HCT116 (cell line): ENCODE measurements at regions not wholly inside any gene's neighbourhood (a gene's known extent, or its start where the extent isn't known, plus 50 kb on each side); places are given as distances from the start of the nearest gene placed in this dataset.

ENCODE experiments used
- ATAC-seq: fragments of 200-7000 bp; cut with Tn5 transposase; 2 replicates; pipeline ENCODE4 v1.9.1; 2020; ENCODE audit warnings: mild to moderate bottlenecking, moderate library complexity
- BruUV-seq: library from RNA; stranded (reverse); fragments of 400-500 nt; replicated peaks from 2 replicates; lab custom pipeline; 2021; lab: Mats Ljungman, UMichigan
- CTCF ChIA-PET: fragments of 300-600 bp; sonication (Branson Sonifier 250); formaldehyde crosslinking; loops from one replicate; lab custom pipeline; 2021; ENCODE audit warnings: antibody characterized with exemption; lab: Charles Lee
- POLR2A ChIA-PET: fragments of 300-600, 350-600 bp; sonication (Branson Sonifier 250); formaldehyde crosslinking; loops from one replicate; lab custom pipeline; 2021; ENCODE audit warnings: antibody characterized with exemption; lab: Charles Lee
- RAD21 ChIA-PET, 2 experiments: fragments of 300-600 bp; sonication (Branson Sonifier 250); formaldehyde crosslinking; loops; one replicate each; lab custom pipeline; 2023; ENCODE audit warnings: low total read pairs in 2 of 2; ENCODE audit not compliant: uncharacterized antibody in 2 of 2, unreplicated experiment in 2 of 2, low non-redundant PET in 1 of 2; lab: Charles Lee
- DNase-seq: peaks from one replicate; pipeline ENCODE4 v3.0.0-alpha.2; 2010; ENCODE audit warnings: low read depth, low spot score
- H2AFZ ChIP-seq: fragments of 200-600 bp; shearing (Covaris generic), sonication (generic); 2 replicates; pipeline ENCODE4 v1.6.1; 2017; ENCODE audit warnings: low read depth, mixed run types, mixed read lengths, antibody characterized with exemption, low read length; ENCODE audit not compliant: poor library complexity, severe bottlenecking
- H3K27ac ChIP-seq: 2 replicates; pipeline ENCODE4 v1.5.1; 2012; ENCODE audit warnings: low read depth, low read length
- H3K27me3 ChIP-seq: fragments of 200-600 bp; sonication (generic); 2 replicates; pipeline ENCODE4 v1.6.1; 2016; ENCODE audit warnings: mixed run types, low read length, mixed read lengths; ENCODE audit not compliant: insufficient read depth
- H3K36me3 ChIP-seq, 2 experiments: fragments of 200-500 bp in 1 of 2; fragments of 200-600 bp in 1 of 2; sonication (Bioruptor generic) in 1 of 2; sonication (generic) in 1 of 2; 2 replicates each; pipeline versions ENCODE4 v1.5.1 to v1.6.1; 2014 to 2016; ENCODE audit warnings: low read length in 2 of 2, inconsistent platforms in 1 of 2, mixed read lengths in 1 of 2, mixed run types in 1 of 2; ENCODE audit not compliant: insufficient read depth in 2 of 2, control insufficient read depth in 1 of 2
- H3K4me1 ChIP-seq, 2 experiments: fragments of 200-600 bp in 1 of 2; sonication (generic) in 1 of 2; 2 replicates each; pipeline versions ENCODE4 v1.5.1 to v1.6.1; 2012 to 2017; ENCODE audit warnings: low read length in 2 of 2, inconsistent platforms in 1 of 2, mild to moderate bottlenecking in 1 of 2, mixed read lengths in 1 of 2, mixed run types in 1 of 2, moderate library complexity in 1 of 2; ENCODE audit not compliant: insufficient read depth in 2 of 2, control insufficient read depth in 1 of 2
- H3K4me2 ChIP-seq: fragments of 200-600 bp; sonication (generic); 2 replicates; pipeline ENCODE4 v1.6.1; 2017; ENCODE audit warnings: mixed run types, low read length, mixed read lengths
- H3K4me3 ChIP-seq, 2 experiments: fragments of 200-600 bp in 1 of 2; sonication (generic) in 1 of 2; replicated peaks in 1 of 2; 2 replicates each; pipeline ENCODE4 v1.5.1; 2011 to 2016; ENCODE audit warnings: low read length in 2 of 2, control low read depth in 1 of 2, low read depth in 1 of 2, mild to moderate bottlenecking in 1 of 2, mixed read lengths in 1 of 2, mixed run types in 1 of 2
- H3K79me2 ChIP-seq: fragments of 200-600 bp; sonication (generic); 2 replicates; pipeline ENCODE4 v1.6.1; 2017; ENCODE audit warnings: mild to moderate bottlenecking, mixed run types, low read length, moderate library complexity, mixed read lengths; ENCODE audit not compliant: insufficient read depth
- H3K9ac ChIP-seq: fragments of 200-600 bp; sonication (generic); 2 replicates; pipeline ENCODE4 v1.6.1; 2016; ENCODE audit warnings: low read length, mixed read lengths
- H3K9me2 ChIP-seq: fragments of 200-600 bp; sonication (generic), shearing (Covaris generic); 2 replicates; pipeline ENCODE4 v1.6.1; 2017; ENCODE audit warnings: mixed run types, mild to moderate bottlenecking, moderate library complexity; ENCODE audit not compliant: insufficient read depth
- H3K9me3 ChIP-seq, 2 experiments: fragments of 200-500 bp in 1 of 2; fragments of 200-600 bp in 1 of 2; sonication (Bioruptor generic) in 1 of 2; sonication (generic) in 1 of 2; 2 replicates each; pipeline ENCODE4 v1.6.1; 2014 to 2017; ENCODE audit warnings: low read length in 2 of 2, mixed read lengths in 2 of 2, inconsistent platforms in 1 of 2, low read depth in 1 of 2, mild to moderate bottlenecking in 1 of 2, mixed run types in 1 of 2, moderate library complexity in 1 of 2; ENCODE audit not compliant: control insufficient read depth in 1 of 2, insufficient read depth in 1 of 2
- H4K20me1 ChIP-seq: fragments of 200-600 bp; sonication (generic), shearing (Covaris generic); 2 replicates; pipeline ENCODE4 v1.6.1; 2017; ENCODE audit warnings: mixed run types, mild to moderate bottlenecking, moderate library complexity; ENCODE audit not compliant: insufficient read depth
- CBX3 ChIP-seq: IDR thresholded peaks from 2 replicates; pipeline ENCODE4 v1.6.1; 2012; ENCODE audit warnings: low read depth
- CEBPB ChIP-seq: IDR thresholded peaks from 2 replicates; pipeline ENCODE4 v1.6.1; 2012; ENCODE audit warnings: low read depth
- EGR1 ChIP-seq: IDR thresholded peaks from 2 replicates; pipeline ENCODE4 v1.6.1; 2012; ENCODE audit warnings: low read depth
- EZH2phosphoT487 ChIP-seq: fragments of 200-600 bp; IDR thresholded peaks from 2 replicates; pipeline ENCODE4 v1.6.1; 2018; ENCODE audit warnings: antibody characterized with exemption, borderline replicate concordance
- FOSL1 ChIP-seq: IDR thresholded peaks from 2 replicates; pipeline ENCODE4 v1.6.1; 2012; ENCODE audit warnings: low read depth
- JUND ChIP-seq: IDR thresholded peaks from 2 replicates; pipeline ENCODE4 v1.6.1; 2012
- POLR2A ChIP-seq: IDR thresholded peaks from 2 replicates; pipeline ENCODE4 v1.7.0; 2011; ENCODE audit warnings: borderline replicate concordance; ENCODE audit not compliant: insufficient read depth, insufficient read length; ENCODE audit errors: extremely low read depth
- POLR2AphosphoS5 ChIP-seq: IDR thresholded peaks from 2 replicates; pipeline ENCODE4 v1.6.1; 2011; ENCODE audit warnings: mild to moderate bottlenecking, low read depth, low read length, moderate library complexity
- RAD21 ChIP-seq: IDR thresholded peaks from 2 replicates; pipeline ENCODE4 v1.6.1; 2012; ENCODE audit warnings: low read depth, mild to moderate bottlenecking
- SIN3A ChIP-seq: IDR thresholded peaks from 2 replicates; pipeline ENCODE4 v1.6.1; 2012; ENCODE audit warnings: low read depth
- SP1 ChIP-seq: IDR thresholded peaks from 2 replicates; pipeline ENCODE4 v1.6.1; 2012; ENCODE audit warnings: low read depth
- ZFX ChIP-seq: fragments of 450-650 bp; IDR thresholded peaks from 2 replicates; pipeline ENCODE4 v1.6.1; 2017
- ZNF274 ChIP-seq: fragments of 200-500 bp; sonication (Bioruptor generic); IDR thresholded peaks from 2 replicates; pipeline ENCODE4 v1.6.1; 2014; ENCODE audit warnings: mild to moderate bottlenecking, low read depth, low read length, inconsistent platforms
- intact Hi-C: fragments of 100-400 bp; cut with micrococcal nuclease; formaldehyde crosslinking; loops from 2 replicates; pipeline ENCODE4 v1.10.0; 2022
- TF ChIP-seq, protein P1 (sequence below): IDR thresholded peaks from 2 replicates; pipeline ENCODE4 v1.6.1; 2012
- TF ChIP-seq, protein P2 (sequence below), 3 experiments: fragments of 200-600 bp in 1 of 3; sonication (generic) in 1 of 3; IDR thresholded peaks in 2 of 3; conservative IDR thresholded peaks in 1 of 3; 2 replicates each; pipeline ENCODE4 v1.5.1; 2012 to 2017; ENCODE audit warnings: low read depth in 2 of 3, low read length in 2 of 3, antibody characterized with exemption in 1 of 3, borderline replicate concordance in 1 of 3, control low read depth in 1 of 3, mild to moderate bottlenecking in 1 of 3, mixed read lengths in 1 of 3, mixed run types in 1 of 3, moderate library complexity in 1 of 3; ENCODE audit not compliant: insufficient read depth in 1 of 3
- TF ChIP-seq, protein P3 (sequence below): IDR thresholded peaks from 2 replicates; pipeline ENCODE4 v1.6.1; 2012

DNA sequence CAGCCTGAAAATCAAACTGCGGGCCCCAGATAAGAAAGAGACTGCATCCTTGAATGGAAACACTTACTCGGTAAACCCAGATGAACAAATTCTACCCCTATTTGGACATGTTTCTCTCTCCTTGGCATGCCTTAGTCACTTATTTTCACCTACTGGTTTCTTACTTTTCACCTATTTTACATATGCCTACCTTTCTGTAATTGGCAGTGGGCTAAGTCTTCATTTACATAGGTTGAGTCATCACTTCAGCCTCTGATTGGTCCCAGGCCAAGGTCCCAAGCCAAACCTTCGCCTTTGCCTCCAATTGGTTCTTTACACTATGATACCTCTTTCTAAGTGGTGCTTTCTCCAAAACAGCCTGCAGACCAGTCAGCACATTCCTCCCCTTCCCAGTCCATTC, 111.3 kb downstream of the DYRK2 start (continued):
- TF ChIP-seq, protein P1, sequence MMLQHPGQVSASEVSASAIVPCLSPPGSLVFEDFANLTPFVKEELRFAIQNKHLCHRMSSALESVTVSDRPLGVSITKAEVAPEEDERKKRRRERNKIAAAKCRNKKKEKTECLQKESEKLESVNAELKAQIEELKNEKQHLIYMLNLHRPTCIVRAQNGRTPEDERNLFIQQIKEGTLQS, result no peak
- TF ChIP-seq ZNF274, result no peak
- TF ChIP-seq, protein P2, sequence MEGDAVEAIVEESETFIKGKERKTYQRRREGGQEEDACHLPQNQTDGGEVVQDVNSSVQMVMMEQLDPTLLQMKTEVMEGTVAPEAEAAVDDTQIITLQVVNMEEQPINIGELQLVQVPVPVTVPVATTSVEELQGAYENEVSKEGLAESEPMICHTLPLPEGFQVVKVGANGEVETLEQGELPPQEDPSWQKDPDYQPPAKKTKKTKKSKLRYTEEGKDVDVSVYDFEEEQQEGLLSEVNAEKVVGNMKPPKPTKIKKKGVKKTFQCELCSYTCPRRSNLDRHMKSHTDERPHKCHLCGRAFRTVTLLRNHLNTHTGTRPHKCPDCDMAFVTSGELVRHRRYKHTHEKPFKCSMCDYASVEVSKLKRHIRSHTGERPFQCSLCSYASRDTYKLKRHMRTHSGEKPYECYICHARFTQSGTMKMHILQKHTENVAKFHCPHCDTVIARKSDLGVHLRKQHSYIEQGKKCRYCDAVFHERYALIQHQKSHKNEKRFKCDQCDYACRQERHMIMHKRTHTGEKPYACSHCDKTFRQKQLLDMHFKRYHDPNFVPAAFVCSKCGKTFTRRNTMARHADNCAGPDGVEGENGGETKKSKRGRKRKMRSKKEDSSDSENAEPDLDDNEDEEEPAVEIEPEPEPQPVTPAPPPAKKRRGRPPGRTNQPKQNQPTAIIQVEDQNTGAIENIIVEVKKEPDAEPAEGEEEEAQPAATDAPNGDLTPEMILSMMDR (IDR thresholded peaks at IDR 0.05 in 2 of 3, conservative IDR thresholded peaks at IDR 0.05 in 1 of 3; ENCODE audit: borderline replicate concordance in 1 of 3, insufficient read depth in 1 of 3, low read depth in 2 of 3, low read length in 2 of 3), result no peak
- TF ChIP-seq, protein P3, sequence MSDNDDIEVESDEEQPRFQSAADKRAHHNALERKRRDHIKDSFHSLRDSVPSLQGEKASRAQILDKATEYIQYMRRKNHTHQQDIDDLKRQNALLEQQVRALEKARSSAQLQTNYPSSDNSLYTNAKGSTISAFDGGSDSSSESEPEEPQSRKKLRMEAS, result no peak
- TF ChIP-seq JUND, result no peak
- TF ChIP-seq SIN3A, result no peak
- no peak for TF ChIP-seq RAD21

DNA sequence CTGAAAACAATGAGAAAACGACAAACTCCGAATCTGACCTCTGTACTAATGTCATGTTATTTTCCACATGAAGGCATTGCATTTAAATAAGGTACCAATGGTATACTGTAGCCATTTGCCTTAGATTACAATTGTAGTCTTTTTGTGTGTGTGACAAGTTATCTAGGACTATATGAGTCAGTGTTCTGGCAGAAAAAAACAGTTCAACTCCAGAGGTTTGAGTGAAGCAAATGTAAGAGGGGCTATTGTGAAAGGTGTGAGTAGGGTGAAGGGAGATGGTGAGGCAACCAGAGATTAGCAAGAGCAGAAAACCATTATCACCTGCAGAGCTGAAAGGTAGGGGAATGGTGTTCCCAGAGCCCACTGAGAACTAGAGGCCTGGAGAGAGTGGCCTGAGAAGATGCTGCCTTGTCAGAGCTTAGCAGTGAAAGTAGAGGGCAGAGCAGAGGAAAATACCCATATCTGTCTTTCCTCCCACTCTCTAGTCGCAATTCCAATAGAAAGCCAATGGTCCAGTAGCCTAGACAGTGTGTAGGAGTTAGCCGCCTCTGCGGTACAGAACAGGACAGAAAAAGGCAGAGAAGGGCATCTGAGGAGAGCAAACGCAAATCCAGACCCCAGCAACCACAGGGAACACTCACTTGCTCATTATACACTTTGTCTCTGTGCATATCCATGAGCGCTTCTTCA, 112.2 kb downstream of the DYRK2 start:
- H4K20me1 ChIP-seq, result no peaks in the 10 kb centered on the region
- no peak overlapping the region for H3K4me3 ChIP-seq
- RAD21 ChIA-PET, result no interaction called here
- CTCF ChIA-PET, result no interaction called here
- no TSS peak for BruUV-seq
- intact Hi-C loops, result no loop called here
- no peaks in the 10 kb centered on the region for H3K79me2 ChIP-seq
- ATAC-seq, result no peak
- no peak for TF ChIP-seq EGR1
- no peak for TF ChIP-seq RAD21
- no peak for TF ChIP-seq CEBPB
- TF ChIP-seq ZNF274, result no peak
- TF ChIP-seq, protein P2 (IDR thresholded peaks at IDR 0.05 in 2 of 3, conservative IDR thresholded peaks at IDR 0.05 in 1 of 3; ENCODE audit: borderline replicate concordance in 1 of 3, insufficient read depth in 1 of 3, low read depth in 2 of 3, low read length in 2 of 3), result no peak
- no peak for TF ChIP-seq POLR2AphosphoS5
- TF ChIP-seq ZFX, result no peak
- TF ChIP-seq EZH2phosphoT487, result no peak
- no peak for TF ChIP-seq SP1
- no peak for TF ChIP-seq POLR2A
- no peak for TF ChIP-seq CBX3
- TF ChIP-seq FOSL1, result no peak
- TF ChIP-seq, all 23 proteins: peak for 0
- Histone ChIP-seq H3K27ac (no peak overlapping the region), H2AFZ (no peak overlapping the region), H3K36me3 (no peaks in the 10 kb centered on the region), H3K9me2 (no peaks in the 10 kb centered on the region), H3K9me3 (no peaks in the 10 kb centered on the region), H3K27me3 (no peaks in the 10 kb centered on the region), H3K4me2 (no peak overlapping the region), H3K4me1 (no peaks in the 10 kb centered on the region), H3K9ac (no peak overlapping the region)
- POLR2A ChIA-PET, result no interaction called here
- DNase-seq, result no peak
